Esophagus squamous epithelium (tissue), 5 donors: ENCODE measurements at regions not wholly inside any gene's neighbourhood (a gene's known extent, or its start where the extent isn't known, plus 50 kb on each side); places are given as distances from the start of the nearest gene placed in this dataset.

Experiments
- DNase-seq: peaks from one replicate; lab custom pipeline; 2025; lab: John Stamatoyannopoulos, UW
- H3K27ac ChIP-seq, 4 donors: fragments of 200-600 bp; sonication (generic); one replicate each; pipeline ENCODE4 v1.5.1; 2016 to 2019; ENCODE audit warnings: mild to moderate bottlenecking in 1 of 4
- H3K27me3 ChIP-seq, 4 donors: fragments of 200-600 bp; sonication (generic); 1 replicate in 3 of 4; 2 replicates in 1 of 4; pipeline versions ENCODE4 v1.5.1 to v1.6.0; 2017 to 2021; ENCODE audit warnings: antibody characterized with exemption in 1 of 4
- H3K36me3 ChIP-seq, 3 donors: fragments of 200-600 bp; sonication (generic); one replicate each; pipeline ENCODE4 v1.5.1; 2016 to 2019
- H3K4me1 ChIP-seq, 3 donors: fragments of 200-600 bp; sonication (generic); one replicate each; pipeline ENCODE4 v1.5.1; 2017 to 2019
- H3K4me3 ChIP-seq, 4 donors: fragments of 200-600 bp; sonication (generic); 1 replicate in 3 of 4; 2 replicates in 1 of 4; pipeline ENCODE4 v1.5.1; 2016 to 2019; ENCODE audit warnings: mild to moderate bottlenecking in 2 of 4, moderate library complexity in 1 of 4
- H3K9me3 ChIP-seq, 3 donors: fragments of 200-600 bp; sonication (generic); one replicate each; pipeline ENCODE4 v1.5.1; 2016 to 2019
- CTCF ChIP-seq, 6 experiments: fragments of 450-650 bp in 4 of 6; fragments of 200-600 bp in 2 of 6; sonication (generic) in 2 of 6; IDR thresholded peaks; one replicate each; pipeline ENCODE4 v1.5.1; 2016 to 2019; ENCODE audit warnings: antibody characterized with exemption in 6 of 6, mild to moderate bottlenecking in 4 of 6, moderate library complexity in 4 of 6
- POLR2A ChIP-seq, 4 donors: fragments of 450-650 bp; IDR thresholded peaks; one replicate each; pipeline ENCODE4 v1.6.1; 2017; ENCODE audit warnings: antibody characterized with exemption in 4 of 4, mild to moderate bottlenecking in 4 of 4, moderate library complexity in 3 of 4
- WGBS, 2 donors: methylation state at CpG; one replicate each; pipeline ENCODE4 v1.1.5; 2018; 5-methylcytosine and 5-hydroxymethylcytosine counted together
- intact Hi-C: fragments of 100-400 bp; cut with DNase I; formaldehyde crosslinking; loops from one replicate; pipeline ENCODE4 v1.15.0; 2022
- donor health status: DM: yes; HTN: yes; CAD: no.

- intact Hi-C loops, result no loop called here
Measured at GRCh38 chr5:39584927-39585326, 160.1 kb upstream of the DAB2 start.

GRCh38 chr5:39580702-39581453 lies 156.1 kb upstream of the DAB2 start:
- Histone ChIP-seq H3K4me1 (peaks cover 0 to 7% (median 0%) of the 10 kb centered on the region in 3 donors), H3K9me3 (no peaks in the 10 kb centered on the region), H3K27ac (no peak overlapping the region), H3K27me3 (no peaks in the 10 kb centered on the region), H3K36me3 (no peaks in the 10 kb centered on the region), H3K4me3 (no peak overlapping the region)
- intact Hi-C loops, result no loop called here
- DNase-seq, result no peak
- 0 to 5% methylated on average over 1 of the region's 1 CpG for WGBS, 2 donors
- TF ChIP-seq CTCF (IDR thresholded peaks at IDR 0.05) (no peak), POLR2A (IDR thresholded peaks at IDR 0.05) (no peak)

More at GRCh38 chr5:39584927-39585326, 160.1 kb upstream of the DAB2 start:
- no peak for DNase-seq
- Histone ChIP-seq H3K4me3 (no peak overlapping the region), H3K27ac (no peak overlapping the region), H3K4me1 (peaks cover 0 to 7% (median 0%) of the 10 kb centered on the region in 3 donors), H3K9me3 (no peaks in the 10 kb centered on the region), H3K36me3 (no peaks in the 10 kb centered on the region), H3K27me3 (peaks cover 0 to 4% (median 0%) of the 10 kb centered on the region in 4 donors)
- TF ChIP-seq POLR2A (IDR thresholded peaks at IDR 0.05) (no peak), CTCF (IDR thresholded peaks at IDR 0.05) (no peak)
- WGBS, 2 donors, result 41% methylated on average over 2 of the region's 2 CpGs

- Histone ChIP-seq H3K9me3 (no peaks in the 10 kb centered on the region), H3K36me3 (no peaks in the 10 kb centered on the region), H3K4me3 (no peak overlapping the region), H3K27me3 (no peaks in the 10 kb centered on the region), H3K4me1 (peaks cover 0 to 7% (median 0%) of the 10 kb centered on the region in 3 donors), H3K27ac (no peak overlapping the region)
- 87 to 88% methylated on average over 3 of the region's 3 CpGs for WGBS, 2 donors
- TF ChIP-seq CTCF (IDR thresholded peaks at IDR 0.05), result no peak
- DNase-seq, result no peak
- intact Hi-C loops, result no loop called here
Measured at GRCh38 chr5:39579750-39580149, 155.0 kb upstream of the DAB2 start.

- WGBS, 2 donors, result 82 to 90% methylated on average over 2 of the region's 2 CpGs
Measured at GRCh38 chr5:39578887-39579497, 154.2 kb upstream of the DAB2 start.

More at GRCh38 chr5:39578887-39579497, 154.2 kb upstream of the DAB2 start:
- intact Hi-C loops, result no loop called here
- Histone ChIP-seq H3K9me3 (no peaks in the 10 kb centered on the region), H3K27me3 (no peaks in the 10 kb centered on the region), H3K4me3 (no peak overlapping the region), H3K27ac (no peak overlapping the region), H3K4me1 (peaks cover 0 to 7% (median 0%) of the 10 kb centered on the region in 3 donors), H3K36me3 (no peaks in the 10 kb centered on the region)
- DNase-seq, result no peak
- TF ChIP-seq POLR2A (IDR thresholded peaks at IDR 0.05) (no peak), CTCF (IDR thresholded peaks at IDR 0.05) (peak; percentile 45 to 68 (median 54))
